Activated naive CD8-positive, alpha-beta T cell treated with anti-CD3 and anti-CD28 coated beads, Interleukin-2, amount 10 ng/mL, durations not matched to agents 7 days and 5 days (primary cell): ENCODE measurements at regions not wholly inside any gene's neighbourhood (a gene's known extent, or its start where the extent isn't known, plus 50 kb on each side); places are given as distances from the start of the nearest gene placed in this dataset.

ENCODE experiments used
- ATAC-seq: fragments of 150-1000 bp; cut with Tn5 transposase; one replicate; pipeline ENCODE4 v1.10.0; 2021; ENCODE audit warnings: low read depth, moderate library complexity
- POLR2A ChIA-PET: fragments of 350-600 bp; sonication (Branson Sonifier 250); formaldehyde crosslinking; loops from one replicate; lab custom pipeline; 2021; ENCODE audit warnings: antibody characterized with exemption; lab: Charles Lee
- DNase-seq: peaks from one replicate; pipeline ENCODE4 v3.0.0; 2021
- H3K27ac Mint-ChIP-seq: one replicate; pipeline ENCODE4 v1.8.0; 2022; ENCODE audit warnings: mild to moderate bottlenecking, mixed read lengths
- H3K27me3 Mint-ChIP-seq: one replicate; pipeline ENCODE4 v1.8.0; 2022; ENCODE audit warnings: mild to moderate bottlenecking, moderate library complexity, mixed read lengths
- H3K36me3 Mint-ChIP-seq: one replicate; pipeline ENCODE4 v1.8.0; 2021; ENCODE audit warnings: mild to moderate bottlenecking, mixed read lengths
- H3K4me1 Mint-ChIP-seq: one replicate; pipeline ENCODE4 v1.8.0; 2021; ENCODE audit warnings: mixed read lengths
- H3K4me3 Mint-ChIP-seq: one replicate; pipeline ENCODE4 v1.8.0; 2022; ENCODE audit warnings: mild to moderate bottlenecking, moderate library complexity, mixed read lengths
- H3K9me3 Mint-ChIP-seq: one replicate; pipeline ENCODE4 v1.8.0; 2021; ENCODE audit warnings: mixed read lengths

GRCh38 chr4:81625422-81626417, 154.0 kb upstream of the RASGEF1B start:
- H3K27me3 Mint-ChIP-seq = no peaks in the 10 kb centered on the region
- H3K4me3 Mint-ChIP-seq = no peak overlapping the region
- peaks cover 2% of the 10 kb centered on the region for H3K4me1 Mint-ChIP-seq
- ATAC-seq (no peak), DNase-seq (no peak)
- H3K36me3 Mint-ChIP-seq = no peaks in the 10 kb centered on the region
- H3K27ac Mint-ChIP-seq = no peak overlapping the region
- H3K9me3 Mint-ChIP-seq = peaks cover under 1% of the 10 kb centered on the region
- POLR2A ChIA-PET = no interaction called here

DNA sequence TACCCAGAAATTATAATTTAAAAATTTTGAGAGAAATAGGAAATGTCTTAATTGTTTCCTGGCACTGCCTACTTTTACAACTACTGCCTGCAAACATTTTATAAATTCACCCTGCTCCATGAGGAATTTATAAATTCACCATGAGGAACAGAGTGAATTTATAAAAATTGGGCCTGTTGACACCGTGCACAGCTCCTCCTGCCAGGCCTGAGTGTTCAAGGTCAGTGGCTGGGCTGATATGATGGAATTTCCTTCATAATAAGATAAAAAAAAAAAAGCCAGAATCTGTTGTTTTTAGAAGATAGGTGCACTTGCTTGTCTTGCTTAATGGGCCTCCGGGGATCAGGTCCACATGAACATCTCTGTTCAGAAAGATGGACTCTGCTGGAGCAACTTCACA, 151.7 kb upstream of the RASGEF1B start:
- H3K9me3 Mint-ChIP-seq = peaks cover 2% of the 10 kb centered on the region
- H3K27me3 Mint-ChIP-seq = no peaks in the 10 kb centered on the region
- no peak overlapping the region for H3K27ac Mint-ChIP-seq
- POLR2A ChIA-PET = no interaction called here
- H3K36me3 Mint-ChIP-seq = no peaks in the 10 kb centered on the region
- no peaks in the 10 kb centered on the region for H3K4me1 Mint-ChIP-seq
- no peak overlapping the region for H3K4me3 Mint-ChIP-seq
- ATAC-seq (no peak), DNase-seq (no peak)

- ATAC-seq = no peak
- Mint-ChIP-seq H3K36me3 (no peaks in the 10 kb centered on the region), H3K4me3 (no peak overlapping the region), H3K27ac (no peak overlapping the region), H3K4me1 (no peaks in the 10 kb centered on the region), H3K27me3 (no peaks in the 10 kb centered on the region), H3K9me3 (peaks cover 3% of the 10 kb centered on the region)
- DNase-seq = no peak
- POLR2A ChIA-PET = no interaction called here
These were observed 150.9 kb upstream of the RASGEF1B start for GRCh38 chr4:81622474-81623184.

DNA sequence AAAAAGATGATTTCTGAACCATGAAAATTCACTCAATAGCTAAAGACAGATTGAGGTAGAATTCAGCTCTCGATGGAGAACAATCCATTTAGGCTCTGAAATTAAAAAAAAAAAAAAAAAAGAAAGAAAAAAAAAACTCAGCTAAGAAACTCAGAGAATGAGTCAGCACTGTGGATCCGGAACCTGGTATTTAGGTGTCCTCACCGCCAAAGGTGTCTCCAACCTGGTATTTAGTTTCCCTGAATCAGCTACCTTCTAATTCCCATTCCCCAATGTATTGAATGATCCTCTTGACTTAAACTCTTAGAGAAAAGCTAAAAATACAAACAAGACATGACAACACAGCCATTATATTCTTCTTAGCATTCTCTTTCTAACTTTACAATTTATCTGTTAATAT, 150.3 kb upstream of the RASGEF1B start:
- DNase-seq (no peak), ATAC-seq (no peak)
- H3K27me3 Mint-ChIP-seq = no peaks in the 10 kb centered on the region
- H3K4me1 Mint-ChIP-seq = no peaks in the 10 kb centered on the region
- no peak overlapping the region for H3K27ac Mint-ChIP-seq
- no peak overlapping the region for H3K4me3 Mint-ChIP-seq
- POLR2A ChIA-PET = no interaction called here
- H3K36me3 Mint-ChIP-seq = no peaks in the 10 kb centered on the region
- H3K9me3 Mint-ChIP-seq = peaks cover 6% of the 10 kb centered on the region

DNA sequence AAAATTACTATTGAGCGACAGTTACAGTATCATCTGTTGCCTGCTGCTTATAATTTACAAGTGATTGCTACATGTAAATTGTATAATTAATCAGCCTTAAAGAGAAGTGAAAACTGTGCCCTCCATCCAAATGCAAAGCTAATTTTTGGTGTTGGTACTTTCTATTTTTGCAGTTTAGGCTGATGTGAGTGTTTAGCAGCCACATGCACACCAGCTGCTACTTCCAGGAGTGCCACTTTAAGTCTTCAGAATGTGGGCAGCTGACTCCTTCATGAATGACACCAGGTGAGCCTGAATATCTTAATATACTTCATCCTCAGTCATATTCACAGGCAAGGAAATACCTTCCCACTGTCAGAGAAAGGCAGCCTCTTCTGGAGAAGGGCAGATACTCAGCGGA, 149.8 kb upstream of the RASGEF1B start:
- no peak overlapping the region for H3K27ac Mint-ChIP-seq
- POLR2A ChIA-PET = no interaction called here

GRCh38 chr4:81620442-81620841, 148.7 kb upstream of the RASGEF1B start:
- ATAC-seq = no peak
- no peak overlapping the region for H3K27ac Mint-ChIP-seq
- no peaks in the 10 kb centered on the region for H3K27me3 Mint-ChIP-seq
- no peaks in the 10 kb centered on the region for H3K36me3 Mint-ChIP-seq
- no peak overlapping the region for H3K4me3 Mint-ChIP-seq
- POLR2A ChIA-PET = no interaction called here
- H3K4me1 Mint-ChIP-seq = no peaks in the 10 kb centered on the region
- DNase-seq = no peak
- peaks cover 6% of the 10 kb centered on the region for H3K9me3 Mint-ChIP-seq

More for the DNA sequence above, 149.8 kb upstream of the RASGEF1B start:
- H3K4me3 Mint-ChIP-seq = no peak overlapping the region
- DNase-seq (no peak), ATAC-seq (no peak)
- H3K4me1 Mint-ChIP-seq = no peaks in the 10 kb centered on the region
- H3K9me3 Mint-ChIP-seq = peaks cover 6% of the 10 kb centered on the region
- H3K27me3 Mint-ChIP-seq = no peaks in the 10 kb centered on the region
- H3K36me3 Mint-ChIP-seq = no peaks in the 10 kb centered on the region

DNA sequence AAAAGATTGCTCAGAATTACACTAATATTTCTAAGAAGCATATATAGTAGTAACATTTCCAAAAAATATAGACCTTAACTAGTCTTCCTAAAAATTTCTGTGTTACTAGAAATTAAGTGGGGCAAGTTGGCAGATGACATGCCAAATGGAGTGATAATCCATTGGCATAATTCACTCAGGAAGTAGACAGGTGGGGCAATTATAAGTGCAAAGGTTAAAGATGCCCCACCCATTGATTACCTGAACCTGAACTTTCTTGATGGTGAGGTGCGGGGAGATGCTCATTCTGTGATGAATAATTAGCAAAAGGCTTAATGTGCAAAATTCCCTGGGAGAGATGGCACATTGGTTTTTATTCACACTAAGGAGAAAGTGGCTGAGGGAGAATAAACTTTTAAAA, 145.8 kb upstream of the RASGEF1B start:
- ATAC-seq (no peak), DNase-seq (no peak)
- H3K27ac Mint-ChIP-seq = no peak overlapping the region
- no peak overlapping the region for H3K4me3 Mint-ChIP-seq
- H3K36me3 Mint-ChIP-seq = no peaks in the 10 kb centered on the region
- no peaks in the 10 kb centered on the region for H3K4me1 Mint-ChIP-seq
- peaks cover 6% of the 10 kb centered on the region for H3K9me3 Mint-ChIP-seq
- POLR2A ChIA-PET = no interaction called here
- no peaks in the 10 kb centered on the region for H3K27me3 Mint-ChIP-seq

GRCh38 chr4:81611221-81611620, 139.5 kb upstream of the RASGEF1B start:
- no peak overlapping the region for H3K4me3 Mint-ChIP-seq
- peaks cover 10% of the 10 kb centered on the region for H3K4me1 Mint-ChIP-seq
- DNase-seq = no peak
- H3K27ac Mint-ChIP-seq = no peak overlapping the region
- no peaks in the 10 kb centered on the region for H3K36me3 Mint-ChIP-seq
- H3K9me3 Mint-ChIP-seq = no peaks in the 10 kb centered on the region
- no peaks in the 10 kb centered on the region for H3K27me3 Mint-ChIP-seq
- POLR2A ChIA-PET = no interaction called here
- no peak for ATAC-seq

GRCh38 chr4:81609844-81610243, 138.1 kb upstream of the RASGEF1B start:
- Mint-ChIP-seq H3K4me1 (peaks cover 10% of the 10 kb centered on the region), H3K27ac (no peak overlapping the region), H3K9me3 (no peaks in the 10 kb centered on the region), H3K36me3 (no peaks in the 10 kb centered on the region), H3K27me3 (no peaks in the 10 kb centered on the region), H3K4me3 (no peak overlapping the region)
- POLR2A ChIA-PET = no interaction called here
- ATAC-seq (no peak), DNase-seq (no peak)

DNA sequence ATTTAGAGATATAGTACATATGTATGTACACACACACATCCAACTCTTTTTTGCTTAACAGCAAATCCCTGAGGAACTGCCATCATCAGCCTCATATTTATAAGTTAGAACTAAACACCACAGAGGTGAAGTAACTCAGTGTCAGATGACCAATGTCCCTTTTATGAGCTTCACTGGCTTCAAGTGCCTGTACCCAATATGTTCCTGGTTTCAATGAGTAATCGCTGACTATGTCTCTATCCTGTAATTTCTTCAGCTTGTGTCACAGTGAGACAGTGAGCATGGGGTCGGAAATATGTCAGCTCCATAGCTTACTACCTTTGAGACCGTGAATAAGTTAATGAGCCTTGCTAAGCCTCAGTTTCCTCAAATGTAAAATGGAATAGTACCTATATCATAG, 136.2 kb upstream of the RASGEF1B start:
- Mint-ChIP-seq H3K9me3 (no peaks in the 10 kb centered on the region), H3K4me1 (peaks cover 10% of the 10 kb centered on the region), H3K27me3 (no peaks in the 10 kb centered on the region), H3K36me3 (no peaks in the 10 kb centered on the region), H3K4me3 (no peak overlapping the region), H3K27ac (no peak overlapping the region)
- no peak for ATAC-seq
- no peak for DNase-seq
- POLR2A ChIA-PET = no interaction called here

GRCh38 chr4:81606801-81607501, 135.2 kb upstream of the RASGEF1B start:
- DNase-seq (no peak), ATAC-seq (peak; percentile 33)
- H3K36me3 Mint-ChIP-seq = no peaks in the 10 kb centered on the region
- no peak overlapping the region for H3K4me3 Mint-ChIP-seq
- H3K4me1 Mint-ChIP-seq = peaks cover 10% of the 10 kb centered on the region
- no peaks in the 10 kb centered on the region for H3K9me3 Mint-ChIP-seq
- POLR2A ChIA-PET = no interaction called here
- no peaks in the 10 kb centered on the region for H3K27me3 Mint-ChIP-seq
- peak overlapping the region; percentile 31 for H3K27ac Mint-ChIP-seq

DNA sequence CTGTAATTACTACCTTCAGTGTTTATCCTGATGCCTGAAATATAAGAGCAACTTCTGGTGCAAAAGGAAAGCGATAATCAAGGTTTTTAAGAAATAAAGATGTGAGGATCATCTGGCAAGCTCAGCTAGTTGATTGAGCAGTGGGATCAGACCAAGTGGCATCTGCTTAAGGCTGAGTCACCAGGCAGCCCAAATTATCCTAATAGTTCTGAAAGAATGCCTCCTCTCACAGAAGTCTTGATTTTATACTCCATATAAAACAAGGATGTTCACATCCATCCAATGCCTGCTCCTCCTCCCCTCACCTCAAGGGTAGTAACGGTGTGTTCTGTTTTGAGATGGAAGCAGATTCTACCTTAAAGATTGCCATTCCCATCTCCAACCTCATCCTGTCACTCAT, 134.5 kb upstream of the RASGEF1B start:
- POLR2A ChIA-PET = no interaction called here
- H3K36me3 Mint-ChIP-seq = no peaks in the 10 kb centered on the region
- no peak for ATAC-seq
- no peaks in the 10 kb centered on the region for H3K9me3 Mint-ChIP-seq
- DNase-seq = no peak
- H3K4me3 Mint-ChIP-seq = no peak overlapping the region
- no peaks in the 10 kb centered on the region for H3K27me3 Mint-ChIP-seq
- no peak overlapping the region for H3K27ac Mint-ChIP-seq
- H3K4me1 Mint-ChIP-seq = peaks cover 10% of the 10 kb centered on the region

GRCh38 chr4:81605271-81605670, 133.6 kb upstream of the RASGEF1B start:
- Mint-ChIP-seq H3K27me3 (no peaks in the 10 kb centered on the region), H3K9me3 (no peaks in the 10 kb centered on the region), H3K27ac (no peak overlapping the region), H3K4me1 (peaks cover 10% of the 10 kb centered on the region), H3K4me3 (no peak overlapping the region), H3K36me3 (no peaks in the 10 kb centered on the region)
- ATAC-seq (no peak), DNase-seq (no peak)
- POLR2A ChIA-PET = no interaction called here
